Eye (tissue), 1 donor: ENCODE measurements at regions not wholly inside any gene's neighbourhood (a gene's known extent, or its start where the extent isn't known, plus 50 kb on each side); places are given as distances from the start of the nearest gene placed in this dataset.
"Not testable (repeated sequence)": the region's sequence is repeated elsewhere in the genome, so short reads cannot be mapped to it uniquely, and the experiment has no call there.

ENCODE experiments used
- DNase-seq: peaks from one replicate; pipeline ENCODE4 v3.0.0-alpha.2; 2015

DNA sequence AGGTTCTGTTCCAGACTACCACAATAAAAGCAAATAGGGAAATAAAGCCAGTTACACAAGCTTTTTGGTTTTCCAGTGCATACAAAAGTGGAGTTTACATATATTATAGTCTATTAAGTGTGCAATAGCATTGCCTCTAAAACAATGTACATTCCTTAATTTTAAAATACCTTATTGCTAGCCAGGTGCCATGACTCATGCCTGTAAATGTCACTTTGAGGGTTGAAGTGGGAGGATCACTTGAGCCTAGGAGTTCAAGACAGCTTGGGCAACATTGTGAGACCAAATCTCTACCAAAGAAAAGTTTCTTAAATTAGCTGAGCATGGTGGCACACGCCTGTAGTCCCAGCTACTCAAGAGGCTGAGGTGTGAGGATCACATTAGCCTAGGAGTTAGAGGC is 52.9 kb upstream of the IMP4 start:
- DNase-seq = no peak

DNA sequence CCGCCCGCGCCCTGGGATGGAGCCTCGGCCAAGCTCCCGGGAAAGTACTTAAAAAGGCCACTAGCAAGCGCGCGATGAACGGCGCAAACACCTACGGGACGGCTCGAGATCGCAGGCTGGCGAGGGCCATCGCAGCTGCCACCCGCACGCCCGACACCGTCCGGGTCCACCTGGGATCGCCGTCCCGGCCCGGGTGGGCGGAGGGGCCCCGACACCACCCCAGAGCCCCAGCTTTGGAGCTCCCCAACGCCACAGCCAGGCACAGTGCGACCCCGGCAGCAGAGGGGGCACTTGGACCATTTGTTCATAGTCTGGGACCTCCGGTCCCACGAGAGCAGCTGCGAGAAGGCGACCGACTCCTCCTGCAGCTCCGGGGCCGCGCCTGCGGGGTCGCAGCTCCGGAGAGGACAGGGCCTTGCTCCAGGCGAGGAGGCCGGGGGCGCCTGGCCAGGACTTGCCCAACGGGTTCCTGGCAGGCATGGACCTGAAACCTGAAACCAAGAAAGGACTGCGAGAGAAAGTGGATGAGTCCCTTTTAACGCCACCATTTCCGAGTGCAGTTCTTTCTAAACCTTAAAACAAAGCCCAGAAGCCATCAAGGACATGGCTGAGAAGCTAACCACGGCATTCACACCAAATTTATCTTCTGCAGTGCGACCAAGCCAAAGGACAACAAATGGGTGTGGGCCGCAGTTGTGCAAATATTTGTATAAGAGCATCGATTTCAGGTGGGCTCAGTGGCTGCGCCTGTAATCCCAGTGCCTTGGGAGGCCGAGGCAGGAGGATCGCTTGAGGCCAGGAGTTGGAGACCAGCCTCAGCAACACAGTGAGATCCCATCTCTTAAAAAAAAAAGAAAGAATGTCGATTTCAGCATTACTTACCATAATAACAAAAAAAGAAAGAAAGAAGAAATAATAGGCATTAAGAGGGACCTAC is 54.0 kb upstream of the IMP4 start:
- no peak for DNase-seq

DNA sequence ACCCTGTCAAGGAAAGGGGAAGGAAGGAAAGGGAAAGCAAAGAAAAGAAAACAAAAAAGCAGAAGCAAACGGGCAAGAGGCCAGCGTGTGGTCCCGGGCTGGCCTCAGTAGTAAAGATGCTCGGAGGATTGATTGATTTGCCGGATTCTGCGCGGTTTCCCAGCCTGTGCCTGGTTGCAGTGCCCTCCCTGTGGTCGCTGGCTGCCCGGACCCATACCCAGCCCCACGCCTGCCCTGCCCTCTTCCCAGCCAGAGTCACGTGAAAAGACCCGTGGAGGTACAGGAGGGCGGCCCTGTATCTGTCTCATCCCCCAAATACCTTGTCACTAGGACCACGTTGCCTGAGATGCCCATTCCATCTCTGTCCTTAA is 55.1 kb upstream of the IMP4 start:
- DNase-seq = no peak

DNA sequence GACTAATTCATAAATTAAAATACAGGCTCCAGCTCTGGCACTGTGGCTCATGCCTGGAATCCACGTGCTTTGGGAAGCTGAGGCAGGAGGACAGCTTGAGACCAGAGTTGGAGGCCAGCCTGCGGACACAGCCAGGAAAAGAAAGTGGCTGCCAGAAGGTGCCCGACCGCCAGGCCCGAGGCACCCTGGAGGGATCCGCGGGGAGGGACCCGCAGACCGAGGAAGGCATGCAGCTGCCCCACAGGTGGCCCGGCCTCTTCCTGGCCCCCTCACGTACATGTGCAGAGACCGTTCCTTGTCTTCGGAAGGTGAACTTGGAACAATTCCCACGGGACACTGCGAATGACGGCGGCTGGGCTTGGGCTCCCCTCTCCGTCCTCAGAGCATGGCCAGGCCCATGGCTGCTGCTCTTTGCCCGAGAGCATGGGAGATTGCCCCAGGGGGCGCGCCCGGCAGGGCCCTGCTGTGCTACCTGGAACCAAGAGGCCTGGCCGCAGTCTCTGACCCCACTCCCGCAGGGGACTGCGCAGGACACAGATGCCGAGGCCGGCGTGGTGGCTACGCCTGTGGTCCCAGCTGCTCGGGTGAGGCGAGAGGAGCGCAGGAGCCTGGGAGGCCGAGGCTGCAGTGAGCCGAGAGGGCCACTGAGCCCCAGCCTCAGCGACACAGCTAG is 55.6 kb upstream of the IMP4 start:
- no peak for DNase-seq

DNA sequence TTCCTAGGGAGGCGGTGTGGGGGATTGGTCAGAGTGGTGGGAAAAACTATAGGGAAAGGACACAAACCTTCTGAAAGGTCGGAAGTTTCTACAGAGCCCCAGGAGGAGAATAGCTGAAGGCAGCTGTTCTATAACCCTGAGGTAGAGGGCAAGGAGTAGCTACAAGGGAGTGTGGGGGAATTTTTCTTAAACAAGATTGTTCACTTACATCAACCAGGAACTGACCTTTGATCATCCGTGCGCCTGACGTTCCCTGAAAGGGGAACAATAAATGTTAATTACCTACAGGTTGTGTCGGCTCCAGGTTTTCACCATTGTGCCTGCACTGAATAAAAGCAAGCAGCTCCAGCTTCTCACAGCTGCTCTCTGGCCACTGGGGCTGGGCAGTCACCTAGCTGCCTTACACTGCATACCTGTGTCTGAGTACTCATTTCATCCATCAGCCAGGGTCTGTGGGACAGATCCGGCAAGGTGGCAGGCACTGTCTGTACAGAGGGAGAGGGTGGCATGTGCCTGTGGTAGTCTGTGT is 59.3 kb upstream of the IMP4 start:
- not testable (repeated sequence) for DNase-seq

DNA sequence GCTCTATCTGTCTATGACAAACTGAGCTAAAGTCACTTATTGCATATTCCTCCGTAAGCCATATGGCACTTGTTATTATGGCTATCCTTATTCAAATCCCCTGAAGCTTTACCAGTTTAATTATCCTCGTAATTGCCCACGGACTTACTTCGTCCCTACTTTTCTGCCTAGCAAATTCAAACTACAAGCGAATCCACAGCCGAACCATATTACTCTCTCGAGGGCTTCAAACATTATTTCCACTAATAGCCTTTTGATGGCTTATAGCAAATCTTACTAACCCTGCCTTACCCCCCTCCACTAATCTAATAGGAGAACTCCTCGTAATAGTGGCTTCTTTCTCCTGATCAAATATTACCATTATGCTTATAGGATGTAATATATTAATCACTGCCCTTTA is 63.1 kb upstream of the IMP4 start:
- not testable (repeated sequence) for DNase-seq

DNA sequence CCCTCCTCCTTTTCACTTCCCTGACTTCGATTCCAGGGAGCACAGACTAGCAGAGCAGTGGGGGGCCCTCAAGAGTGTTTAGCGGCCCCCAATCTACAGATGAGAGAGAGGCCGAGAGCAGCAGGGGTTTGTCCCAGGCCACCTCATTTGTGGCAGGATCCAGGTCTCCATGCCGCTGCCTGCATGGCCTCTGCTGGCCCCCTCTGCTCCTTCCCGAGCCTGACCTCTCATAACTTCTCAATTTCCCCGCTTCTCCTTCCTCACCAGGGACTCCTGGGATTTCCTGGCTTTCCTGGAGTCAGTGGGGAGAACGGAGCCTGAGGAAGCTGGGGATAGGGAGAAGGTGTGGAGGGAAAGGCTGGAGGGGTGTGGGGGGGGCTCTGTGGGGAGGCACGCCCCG is 70.1 kb upstream of the TUBA3E start:
- DNase-seq = not testable (repeated sequence)

DNA sequence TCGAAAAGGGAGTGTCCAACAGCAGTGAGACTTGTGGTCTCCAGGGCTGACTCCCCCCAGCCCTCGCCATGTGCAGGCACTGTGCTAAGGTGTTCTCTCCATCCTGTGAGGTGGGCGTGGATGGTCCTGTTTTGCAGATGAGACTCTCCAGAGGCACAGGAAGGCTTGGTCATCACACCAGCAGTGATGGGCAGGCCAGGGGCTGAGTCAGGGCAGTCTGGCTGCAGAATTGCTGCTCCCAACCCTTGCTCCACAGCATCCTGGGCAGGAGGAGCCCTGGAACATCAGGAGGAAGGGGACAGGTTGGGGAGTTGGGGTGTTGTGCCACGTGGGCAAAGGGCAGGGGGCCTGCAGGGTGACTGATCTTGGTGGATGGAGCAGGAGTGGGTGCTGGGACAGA is 69.3 kb upstream of the TUBA3E start:
- DNase-seq = not testable (repeated sequence)

DNA sequence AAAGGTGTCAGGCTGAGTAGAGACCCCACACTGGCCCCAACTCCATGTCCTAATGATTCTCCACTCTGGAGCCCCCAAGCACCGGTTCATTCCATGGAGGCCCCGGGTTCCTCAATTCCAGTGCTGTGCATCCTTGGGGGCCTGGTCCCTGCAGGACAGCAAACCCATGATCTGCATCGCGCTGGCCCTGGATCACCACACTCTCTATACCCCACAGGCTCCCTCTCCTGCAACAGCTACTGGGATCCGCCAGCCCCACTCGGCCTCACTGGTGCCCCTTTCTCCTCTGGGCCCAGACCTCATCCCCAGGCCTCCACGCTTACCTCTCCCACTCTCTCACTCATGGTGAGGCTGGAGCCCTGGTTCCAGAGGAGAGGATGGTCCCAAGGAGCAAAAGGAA is 68.6 kb upstream of the TUBA3E start:
- DNase-seq = not testable (repeated sequence)

DNA sequence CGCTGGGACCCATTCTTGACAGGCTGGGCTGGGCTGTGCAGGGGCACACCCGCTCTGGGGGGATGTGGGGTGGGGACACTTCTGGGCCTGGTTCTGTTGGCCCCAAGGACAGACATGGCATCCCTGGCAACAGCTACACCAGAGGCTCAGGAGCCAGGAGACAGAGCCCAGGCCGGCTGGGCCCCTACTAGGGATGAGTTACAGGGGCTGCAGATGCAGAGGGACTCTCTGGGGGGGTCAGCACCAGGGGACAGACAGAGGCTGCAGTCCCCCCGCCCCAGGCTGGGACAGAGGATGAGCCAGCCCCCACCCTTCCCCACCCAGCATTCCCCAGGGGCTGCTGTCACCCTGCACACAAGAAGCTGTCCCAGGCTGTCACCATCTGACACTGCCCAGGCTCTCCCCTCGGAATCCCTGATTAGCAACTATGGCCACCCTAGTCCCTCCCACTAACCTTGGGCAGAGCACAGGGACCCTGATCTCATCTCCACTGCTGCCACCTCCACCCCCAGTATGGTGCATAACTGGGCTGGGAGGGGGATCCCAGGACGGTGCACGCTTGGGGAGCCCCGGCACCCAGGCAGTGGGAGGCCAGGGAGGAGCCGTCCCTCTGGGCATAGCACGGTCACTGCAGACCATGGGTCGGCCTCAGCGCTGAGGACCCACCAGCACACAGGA is 67.5 kb upstream of the TUBA3E start:
- not testable (repeated sequence) for DNase-seq

DNA sequence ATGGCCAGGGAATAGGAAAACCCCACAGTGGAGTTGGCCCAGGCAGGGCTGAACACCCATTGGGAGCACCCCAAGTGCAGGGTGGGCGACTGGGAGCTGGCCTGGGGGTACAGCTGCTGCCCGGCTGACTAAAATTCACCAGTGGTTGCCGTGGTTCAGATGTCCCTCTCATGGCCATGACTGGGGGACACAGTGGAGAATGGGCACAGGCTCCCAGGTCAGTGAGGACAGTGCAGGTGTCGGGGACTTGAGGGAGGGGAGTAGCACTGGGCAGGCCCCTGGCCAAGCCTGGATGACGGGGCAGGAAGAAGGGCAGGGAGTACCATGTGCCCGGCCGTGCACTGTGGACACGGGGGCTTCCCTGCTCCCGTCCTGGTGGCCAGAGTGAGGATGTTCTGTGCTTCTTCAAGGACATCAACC is 66.7 kb upstream of the TUBA3E start:
- DNase-seq = not testable (repeated sequence)

DNA sequence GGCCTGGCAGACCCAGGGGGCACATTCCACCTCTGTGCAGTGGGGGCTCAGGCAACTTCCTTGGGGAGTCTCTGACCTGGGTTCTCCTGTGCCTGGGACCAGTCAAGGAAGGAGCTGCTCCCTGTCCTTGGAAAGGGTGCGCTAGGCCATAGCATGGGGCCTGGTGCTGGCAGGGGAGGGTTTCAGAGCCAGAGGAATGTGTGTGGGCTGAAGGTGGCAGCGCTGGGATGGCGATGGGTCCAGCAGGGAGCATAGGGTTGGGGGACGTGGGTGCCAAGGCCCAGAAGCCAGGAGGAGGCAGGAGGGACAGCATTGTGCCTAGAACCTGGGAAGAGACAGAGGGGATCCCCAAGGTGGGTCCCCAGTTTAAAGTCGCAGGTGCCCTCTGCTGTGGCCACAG is 66.3 kb upstream of the TUBA3E start:
- DNase-seq = no peak

DNA sequence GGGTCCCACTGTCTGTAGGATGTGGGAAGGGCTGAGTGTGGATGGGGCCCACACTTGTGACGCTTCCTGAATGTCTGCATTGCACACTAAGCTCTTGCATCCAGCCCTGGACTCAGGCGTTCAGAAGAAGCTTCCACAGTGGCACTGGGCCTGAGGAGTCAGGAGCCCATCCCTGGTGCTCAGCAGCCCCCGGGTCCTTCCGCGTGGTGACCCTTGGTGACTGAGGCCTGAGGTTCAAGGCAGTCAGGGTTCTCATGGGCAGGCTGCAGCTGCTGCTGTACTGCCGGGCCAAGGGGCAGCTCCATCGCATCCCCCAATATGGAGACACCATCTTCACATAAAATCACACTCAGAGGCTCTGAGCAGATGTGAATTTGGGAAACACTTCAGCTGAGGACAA is 65.8 kb upstream of the TUBA3E start:
- no peak for DNase-seq

DNA sequence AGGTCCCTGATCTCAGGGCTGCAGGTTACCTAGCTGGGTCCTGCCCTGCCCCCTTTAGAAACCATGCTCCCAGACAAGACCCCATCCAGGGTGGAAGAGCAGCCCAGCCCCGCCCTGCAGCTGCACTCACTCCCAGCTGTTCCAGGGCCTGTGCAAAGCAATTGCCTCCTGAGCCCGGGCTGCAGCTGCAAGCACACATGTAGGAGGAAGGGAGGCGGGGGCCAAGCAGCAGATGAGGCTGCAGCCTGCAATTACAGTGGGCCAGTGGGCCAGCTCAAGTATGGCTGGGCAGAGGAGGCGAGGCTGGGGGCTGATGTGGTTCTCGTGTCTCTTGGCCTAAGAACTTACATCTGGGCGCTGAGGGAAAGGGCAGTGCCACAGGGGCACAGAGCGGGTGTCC is 65.4 kb upstream of the TUBA3E start:
- no peak for DNase-seq

DNA sequence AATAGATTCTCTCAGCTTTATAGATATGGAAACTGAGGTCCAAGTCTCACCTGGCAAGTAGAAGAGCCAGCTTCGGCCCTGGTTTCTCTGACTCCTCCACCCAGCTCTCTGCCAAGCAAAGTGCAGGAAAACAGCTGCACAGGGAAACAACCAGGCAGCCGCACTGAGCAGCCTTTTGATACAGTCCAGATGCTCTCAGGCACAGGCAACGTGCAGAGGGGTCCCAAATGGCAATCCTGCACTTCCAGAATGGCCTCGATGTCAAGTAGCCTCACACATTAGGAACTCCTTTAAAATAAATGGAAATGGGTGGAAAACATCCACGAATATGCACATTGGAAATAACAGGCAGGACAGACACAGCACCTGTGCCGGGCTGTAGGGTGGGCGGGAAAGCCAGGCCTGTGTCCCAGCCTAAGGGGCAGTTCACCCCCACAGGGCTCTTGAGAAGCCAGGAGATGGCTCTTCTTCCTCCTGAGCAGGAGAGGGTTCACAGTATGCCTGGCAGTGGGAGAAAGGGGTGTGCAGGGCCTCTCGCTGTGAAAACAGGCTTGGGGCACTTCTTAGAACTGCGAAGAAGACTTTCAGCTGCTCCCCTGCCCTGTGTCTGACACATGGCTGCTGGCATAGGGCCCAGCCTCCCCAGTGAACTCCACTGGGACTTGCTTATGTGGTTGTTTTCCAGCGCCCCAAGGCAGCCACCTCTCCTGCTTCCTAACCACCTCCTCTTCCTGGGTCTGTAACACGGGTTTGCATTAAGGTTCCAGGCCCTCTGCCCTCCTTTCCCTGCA is 63.9 kb upstream of the TUBA3E start:
- no peak for DNase-seq

DNA sequence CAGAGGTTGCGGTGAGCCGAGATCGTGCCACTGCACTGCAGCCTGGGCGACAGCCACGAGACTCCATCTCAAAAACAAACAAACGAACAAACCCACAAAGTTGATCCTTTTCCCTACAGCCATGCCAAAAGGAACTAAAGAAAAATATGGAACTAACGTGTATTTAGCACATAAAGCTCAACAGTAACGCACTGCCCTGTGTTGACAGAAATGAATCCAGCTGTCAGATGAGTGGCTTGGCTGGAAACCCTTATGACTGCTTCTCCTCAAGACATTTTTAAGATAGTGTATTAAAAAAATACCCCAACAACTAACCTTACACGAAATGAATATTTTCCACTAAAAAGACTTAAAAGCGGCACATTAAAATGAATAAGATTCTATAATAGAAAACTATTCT is 62.9 kb upstream of the TUBA3E start:
- DNase-seq = no peak

DNA sequence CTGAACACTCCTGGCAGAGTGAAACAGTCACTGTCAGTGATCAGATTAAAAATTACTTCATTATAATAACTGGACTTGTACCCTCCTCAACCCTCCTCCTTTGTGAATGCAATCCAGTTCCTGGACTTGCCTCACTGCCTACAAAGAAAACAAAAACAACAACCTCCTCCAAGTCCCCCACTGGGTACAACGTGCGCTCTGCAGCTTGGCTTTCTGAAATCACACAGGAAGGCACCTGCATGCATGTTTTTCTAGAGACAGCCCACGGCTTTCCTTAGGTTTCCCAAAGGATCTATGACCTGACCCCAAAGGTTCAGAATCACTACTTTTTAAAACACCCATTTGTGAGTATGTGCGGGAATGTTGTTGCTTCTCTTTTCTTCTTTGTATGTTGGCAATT is 61.4 kb upstream of the TUBA3E start:
- DNase-seq = no peak

DNA sequence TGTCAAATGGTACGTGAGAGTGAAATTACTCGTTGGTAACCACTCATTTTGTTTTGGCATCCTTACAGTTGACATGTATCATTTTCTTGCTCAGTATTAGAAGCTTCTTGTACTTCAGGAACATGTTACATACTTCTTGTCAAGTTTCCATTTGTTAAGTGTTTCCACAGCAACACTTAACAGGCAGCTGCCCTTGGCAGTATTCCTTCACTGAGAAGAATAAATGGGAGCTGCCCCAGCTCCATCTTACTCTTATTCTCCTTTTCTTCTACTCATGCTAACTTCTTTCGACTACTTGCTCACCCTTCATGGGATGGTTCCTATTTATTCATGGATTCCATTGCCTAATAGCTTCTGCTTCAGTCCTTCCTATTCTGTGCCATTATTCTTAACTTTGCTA is 60.1 kb upstream of the TUBA3E start:
- no peak for DNase-seq

DNA sequence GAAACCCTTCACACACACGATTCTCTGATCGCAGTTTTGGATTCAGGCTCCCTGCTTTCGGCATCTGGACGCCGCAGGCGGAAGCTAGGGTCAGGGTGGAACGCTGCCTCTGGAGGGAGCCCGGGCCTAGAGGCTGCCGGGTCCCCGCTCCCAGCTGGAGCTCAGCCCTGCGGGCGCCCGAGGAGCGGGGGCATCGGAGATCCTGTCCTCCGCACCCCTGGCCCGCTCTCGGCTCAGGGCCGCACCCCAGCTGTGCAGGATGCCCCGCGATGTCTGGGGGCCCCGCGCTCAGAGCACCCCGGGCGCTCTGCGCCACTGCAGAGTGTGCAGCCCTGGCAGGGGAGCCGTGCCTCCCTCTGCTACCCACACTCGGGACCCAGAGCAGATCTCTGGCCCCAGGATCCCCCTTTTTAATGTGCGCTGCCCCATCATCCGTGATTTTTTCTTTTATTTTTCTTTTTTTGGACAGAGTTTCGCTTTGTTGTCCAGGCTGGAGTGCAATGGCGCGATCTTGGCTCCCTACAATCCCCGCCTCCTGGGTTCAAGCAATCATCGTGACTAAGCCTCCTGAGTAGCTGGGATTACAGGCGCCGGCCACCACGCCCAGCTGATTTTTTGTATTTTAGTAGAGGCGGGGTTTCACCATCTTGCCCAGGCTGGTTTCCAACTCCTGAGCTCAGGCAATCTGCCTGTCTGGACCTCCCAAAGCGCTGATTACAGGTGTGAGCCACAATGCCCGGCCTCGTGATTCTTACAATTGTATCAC is 54.8 kb upstream of the TUBA3E start:
- DNase-seq = peak; percentile 40

DNA sequence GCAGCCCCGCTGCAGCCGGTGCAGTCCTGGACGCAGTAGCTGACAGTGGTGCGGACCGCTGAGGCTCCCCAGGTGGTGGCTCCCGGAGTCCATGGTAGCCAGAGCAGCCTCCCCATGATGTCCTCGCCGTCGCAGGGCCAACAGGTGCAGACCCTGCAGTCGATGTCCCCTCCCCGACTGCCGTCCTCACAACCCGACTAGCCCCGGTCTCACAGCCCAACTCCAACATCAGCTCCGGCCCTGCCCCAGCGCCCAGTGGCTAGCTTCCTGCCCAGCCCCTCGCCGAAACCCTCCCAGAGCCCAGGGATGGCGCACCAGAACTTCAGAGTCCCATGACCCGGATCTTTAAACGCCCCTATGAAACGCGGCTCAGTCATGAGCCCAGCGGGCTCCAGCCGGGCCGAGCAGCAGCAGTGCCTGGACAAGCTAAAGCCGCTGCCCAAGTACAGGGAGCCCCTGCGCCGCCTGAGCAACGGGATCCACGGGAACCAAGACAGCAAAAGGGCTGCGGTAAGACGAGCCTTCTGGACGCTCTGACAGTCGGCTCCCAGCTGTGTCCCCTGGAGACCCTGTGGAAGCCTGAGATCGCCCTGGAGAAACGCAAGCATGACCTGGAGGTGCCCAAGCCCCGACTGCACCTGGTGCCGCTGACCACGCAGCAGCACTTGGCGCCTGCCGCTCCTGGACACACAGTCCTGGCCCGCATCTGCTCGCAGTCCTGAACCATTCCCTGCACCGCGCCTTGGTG is 53.8 kb upstream of the TUBA3E start:
- peak; percentile 36 for DNase-seq

DNA sequence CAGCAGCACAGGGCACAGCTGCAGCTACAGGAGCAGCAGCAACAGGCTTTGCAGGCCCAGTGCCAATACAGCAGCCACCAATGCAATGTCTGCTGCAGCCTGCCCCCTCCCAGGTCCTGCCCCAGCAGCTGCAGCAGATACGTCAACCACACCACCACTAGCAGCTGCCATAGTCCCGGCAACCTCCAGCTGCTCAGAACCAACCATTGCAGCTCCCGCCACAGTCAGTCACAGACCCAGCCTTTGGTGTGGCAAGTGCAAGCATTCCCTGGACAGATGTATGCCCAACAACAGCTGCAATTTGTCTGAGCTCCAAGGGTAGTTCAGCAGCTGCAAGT is 53.3 kb upstream of the TUBA3E start:
- peak; percentile 39 for DNase-seq
